GM19397 (cell line): ENCODE measurements at regions not wholly inside any gene's neighbourhood (a gene's known extent, or its start where the extent isn't known, plus 50 kb on each side); places are given as distances from the start of the nearest gene placed in this dataset.
"Not testable (repeated sequence)": the region's sequence is repeated elsewhere in the genome, so short reads cannot be mapped to it uniquely, and the experiment has no call there.

Source experiments
- ATAC-seq: cut with Tn5 transposase; IDR thresholded peaks from one replicate; pipeline ENCODE4 v1.9.1; 2021; ENCODE audit warnings: mild to moderate bottlenecking, moderate library complexity; ENCODE audit not compliant: unreplicated experiment

- ATAC-seq: no peak
Measured at GRCh38 chr3:161599697-161600096, 103.1 kb downstream of the OTOL1 start.

DNA sequence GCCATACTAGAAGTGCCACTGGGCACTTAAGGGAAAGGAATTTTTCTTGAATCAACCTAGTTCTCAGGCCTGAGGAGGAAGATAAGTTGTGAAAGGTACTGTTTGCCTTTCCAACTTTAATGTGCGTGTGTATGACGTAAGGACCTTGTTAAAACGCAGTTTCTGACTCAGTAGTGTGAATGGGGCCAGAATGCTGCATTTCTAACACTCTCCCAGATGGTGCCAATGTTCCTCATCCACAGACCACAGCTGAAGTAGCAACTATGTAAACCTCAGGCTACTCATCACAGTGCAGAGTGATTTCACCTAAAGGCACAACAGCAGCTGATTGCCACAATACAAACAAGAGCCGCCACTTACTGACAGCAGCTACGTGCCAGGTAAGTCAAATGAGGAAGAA, 103.6 kb downstream of the OTOL1 start:
- ATAC-seq: no peak

- no peak for ATAC-seq
Measured at GRCh38 chr3:161602475-161602874, 105.9 kb downstream of the OTOL1 start.

- no peak for ATAC-seq
Measured at GRCh38 chr3:161602918-161603317, 106.3 kb downstream of the OTOL1 start.

DNA sequence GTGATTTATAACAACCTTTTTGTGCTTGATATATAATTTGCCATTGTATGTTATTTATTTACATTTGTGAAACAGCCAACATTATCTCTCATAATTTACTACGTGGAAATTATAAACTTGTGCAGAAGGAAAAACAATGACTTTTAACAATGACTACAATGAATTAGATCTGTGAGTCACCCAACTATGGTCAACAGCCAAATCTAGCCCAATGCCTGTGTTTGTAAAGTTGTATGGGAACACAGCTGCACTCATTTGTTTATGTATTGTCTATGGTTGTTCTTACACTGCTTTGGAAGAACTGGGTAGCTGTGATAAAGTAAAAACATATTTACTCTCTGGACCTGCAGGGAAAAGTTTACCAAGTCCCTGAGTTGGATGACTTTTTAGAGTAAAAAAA, 110.4 kb downstream of the OTOL1 start:
- no peak for ATAC-seq

GRCh38 chr3:161619351-161619750, 122.7 kb downstream of the OTOL1 start:
- ATAC-seq: no peak

- ATAC-seq: no peak
Measured at GRCh38 chr3:161630794-161631193, 134.2 kb downstream of the OTOL1 start.

GRCh38 chr3:161631536-161631935, 134.9 kb downstream of the OTOL1 start:
- ATAC-seq: no peak

DNA sequence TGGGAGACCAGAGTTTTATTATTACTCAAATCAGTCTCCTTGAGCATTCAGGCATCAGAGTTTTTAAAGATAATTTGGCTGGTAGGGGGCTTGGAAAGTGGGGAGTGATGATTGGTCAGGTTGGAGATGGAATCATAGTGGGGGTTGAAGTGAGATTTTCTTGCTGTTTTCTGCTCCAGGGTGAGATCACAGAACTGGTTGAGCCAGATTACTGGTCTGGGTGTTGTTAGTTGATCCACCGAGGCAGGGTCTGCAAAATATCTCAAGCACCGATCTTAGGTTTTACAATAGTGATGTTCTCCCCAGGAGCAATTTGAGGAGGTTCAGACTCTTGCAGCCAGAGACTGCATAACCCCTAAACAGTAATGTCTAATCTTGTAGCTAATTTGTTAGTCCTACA, 141.0 kb downstream of the OTOL1 start:
- ATAC-seq: no peak

DNA sequence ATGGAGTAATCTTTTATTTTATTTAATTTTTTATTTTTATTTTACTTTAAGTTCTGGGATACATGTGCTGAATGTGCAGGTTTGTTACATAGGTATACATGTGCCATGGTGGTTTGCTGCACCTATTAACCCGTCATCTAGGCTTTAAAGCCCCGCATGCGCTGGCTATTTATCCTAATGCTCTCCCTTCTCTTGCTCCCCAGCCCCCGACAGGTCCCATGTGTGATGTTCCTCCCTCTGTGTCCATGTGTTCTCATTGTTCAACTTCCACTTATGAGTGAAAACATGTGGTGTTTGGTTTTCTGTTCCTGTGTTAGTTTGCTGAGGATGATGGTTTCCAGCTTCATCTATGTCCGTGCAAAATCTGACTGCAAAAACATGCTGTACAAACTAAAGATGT, 142.5 kb downstream of the OTOL1 start:
- ATAC-seq: not testable (repeated sequence)

DNA sequence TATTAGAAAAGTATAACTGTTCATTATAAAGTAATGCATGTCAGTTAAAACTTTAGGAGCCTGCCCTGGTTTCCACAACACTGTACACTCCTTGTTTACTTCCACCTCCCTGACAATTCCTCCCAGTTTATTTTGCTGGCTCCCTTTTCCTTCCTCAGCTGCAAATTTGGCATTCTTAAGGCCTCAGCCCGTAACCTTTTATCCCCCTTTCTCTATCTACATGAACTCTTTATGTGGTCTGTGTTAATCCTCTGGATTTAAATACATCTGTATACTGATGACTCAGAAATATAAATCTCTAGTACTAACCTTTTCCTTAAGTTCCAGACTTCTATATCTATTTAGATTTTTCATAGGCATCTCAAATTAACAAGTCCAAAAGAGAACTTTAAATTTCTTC, 143.6 kb downstream of the OTOL1 start:
- ATAC-seq: no peak

GRCh38 chr3:161641287-161641686, 144.7 kb downstream of the OTOL1 start:
- ATAC-seq: no peak

DNA sequence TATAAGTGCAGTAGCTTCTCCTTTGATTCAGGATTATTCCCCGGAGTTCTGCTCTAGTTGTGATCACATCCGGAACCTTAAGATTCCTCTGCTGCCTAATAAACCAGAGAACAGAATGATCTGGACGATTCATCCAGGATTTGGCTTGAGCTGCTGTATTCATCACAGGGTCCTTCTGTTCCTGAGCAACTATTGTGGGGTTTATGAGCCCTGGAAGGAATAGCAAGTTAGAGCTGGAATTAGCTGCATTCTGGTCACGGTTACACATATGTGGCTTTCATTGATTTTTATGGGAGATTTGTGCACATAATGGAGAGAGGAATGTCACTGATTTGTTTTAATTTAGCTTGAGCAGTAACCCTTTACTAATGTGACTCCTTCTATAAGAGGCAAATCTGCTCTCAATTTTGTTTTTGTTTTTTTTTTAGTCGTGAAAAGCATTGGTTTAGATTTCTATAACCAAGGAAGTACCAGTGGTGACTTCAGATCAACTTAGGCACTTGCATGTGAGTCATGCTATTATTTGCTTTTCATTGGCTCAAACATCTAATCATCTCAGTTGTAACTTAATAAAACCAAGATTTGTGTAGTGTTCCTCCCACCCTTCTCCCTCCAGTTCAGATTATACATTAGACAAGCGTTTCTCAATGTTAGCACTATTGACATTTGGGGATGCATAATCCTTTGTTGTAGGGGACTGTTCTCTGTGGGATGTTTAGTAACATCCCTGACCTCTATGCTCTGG, 148.5 kb downstream of the OTOL1 start:
- no peak for ATAC-seq

DNA sequence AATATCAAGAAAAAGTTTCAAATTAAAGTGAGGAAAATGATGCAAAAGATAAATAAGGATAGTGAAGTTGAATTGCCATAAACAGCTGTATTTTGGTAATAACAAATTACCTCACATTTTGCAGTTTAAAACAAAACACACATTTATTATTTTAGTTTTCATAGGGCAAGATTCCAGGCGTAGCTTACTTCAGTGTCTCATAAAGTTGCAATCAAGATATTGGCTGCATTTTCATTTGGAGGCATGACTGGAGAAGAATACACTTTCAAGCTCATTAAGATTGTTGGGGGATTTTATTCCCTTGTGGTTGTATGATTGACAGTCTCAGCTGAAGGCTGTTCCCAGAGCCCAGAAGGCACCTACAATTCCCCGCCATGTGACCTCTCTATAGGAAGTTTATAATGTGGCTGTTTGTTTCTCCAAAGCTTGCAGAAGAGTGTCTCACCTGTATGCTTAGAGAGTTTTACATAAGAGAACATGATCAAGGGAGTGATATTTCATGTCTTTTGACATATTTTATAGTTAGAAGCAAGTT, 151.4 kb downstream of the OTOL1 start:
- ATAC-seq: no peak

- ATAC-seq: no peak
Measured at GRCh38 chr3:161649900-161650484, 153.4 kb downstream of the OTOL1 start.

DNA sequence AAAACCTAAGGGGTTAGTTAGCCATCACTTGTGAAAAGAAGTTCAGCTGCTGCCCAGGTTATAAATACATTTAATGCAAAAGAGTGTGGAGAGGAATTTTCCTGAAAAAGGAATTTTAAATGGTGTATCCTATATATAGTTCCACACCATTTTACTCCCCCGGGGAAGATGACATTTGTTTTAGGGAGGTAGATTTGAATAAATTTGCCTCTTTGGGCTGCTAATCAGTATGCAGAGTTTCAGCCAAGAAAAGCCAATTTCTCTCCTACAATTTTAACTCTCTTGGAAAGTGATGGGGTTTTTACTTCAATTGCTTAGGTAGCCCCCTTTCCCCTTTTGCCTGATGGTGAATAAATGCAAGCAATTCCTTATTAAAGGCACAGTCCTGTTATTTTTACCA, 161.2 kb downstream of the OTOL1 start:
- no peak for ATAC-seq

DNA sequence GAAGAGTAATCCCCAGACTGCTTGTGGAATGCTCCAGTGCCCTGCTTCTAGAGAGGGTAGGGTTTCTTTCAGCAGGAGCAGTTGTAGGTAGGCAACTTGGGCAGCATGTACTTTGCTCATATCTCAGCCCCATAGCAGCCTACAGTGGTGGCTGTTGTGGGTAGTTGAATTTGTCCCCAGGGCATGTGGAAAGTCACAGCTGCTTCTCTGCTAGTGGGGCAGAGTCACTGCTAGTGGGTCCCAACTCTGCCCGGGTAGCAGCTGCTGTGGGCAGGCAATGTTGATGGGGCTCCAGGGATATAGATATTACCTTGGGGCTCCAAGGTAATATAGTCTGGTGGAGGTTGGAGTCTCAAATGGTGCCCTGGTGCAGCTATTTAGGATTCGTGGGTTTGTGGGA, 174.5 kb downstream of the OTOL1 start:
- ATAC-seq: no peak

GRCh38 chr3:161672478-161672877, 175.9 kb downstream of the OTOL1 start:
- no peak for ATAC-seq

DNA sequence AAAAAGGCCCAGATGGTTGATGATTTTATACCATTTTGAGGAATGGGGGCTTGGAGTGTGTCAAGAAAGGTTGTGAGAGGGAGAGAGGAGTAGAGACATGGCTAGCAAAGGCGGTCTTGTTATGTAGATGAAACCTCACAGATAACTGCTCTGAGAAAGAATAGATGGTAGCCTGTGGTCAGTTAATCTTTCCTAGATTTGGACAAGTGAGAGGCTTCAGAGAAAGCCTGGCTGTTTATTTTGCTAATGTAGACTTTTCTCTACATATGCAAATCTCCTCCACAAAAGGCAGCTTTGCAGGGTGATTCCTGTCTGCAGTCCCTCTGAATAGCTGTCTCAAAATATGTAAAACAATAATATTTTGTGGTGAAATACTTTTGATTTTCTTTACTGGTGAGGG, 177.3 kb downstream of the OTOL1 start:
- no peak for ATAC-seq

- no peak for ATAC-seq
Measured at GRCh38 chr3:161674402-161674801, 177.8 kb downstream of the OTOL1 start.

DNA sequence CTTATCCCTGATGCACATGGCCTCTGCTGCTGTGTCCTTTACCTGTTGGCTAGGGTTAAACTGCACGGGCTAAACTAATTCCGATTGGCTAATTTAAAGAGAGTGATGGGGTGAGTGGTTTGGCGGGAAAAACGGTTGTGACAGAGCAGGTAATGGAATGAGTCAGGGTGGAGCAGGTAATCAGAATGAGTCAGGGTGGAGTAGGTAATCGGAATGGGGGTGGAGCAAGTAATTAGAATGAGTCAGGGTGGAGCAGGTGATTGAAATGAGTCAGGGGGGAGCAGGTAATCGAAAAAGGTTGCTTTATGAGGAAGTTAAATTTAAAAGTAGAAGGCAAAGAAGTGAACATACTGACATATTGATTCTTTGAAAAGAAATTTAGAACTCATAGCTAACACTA, 185.2 kb downstream of the OTOL1 start:
- ATAC-seq: not testable (repeated sequence)

DNA sequence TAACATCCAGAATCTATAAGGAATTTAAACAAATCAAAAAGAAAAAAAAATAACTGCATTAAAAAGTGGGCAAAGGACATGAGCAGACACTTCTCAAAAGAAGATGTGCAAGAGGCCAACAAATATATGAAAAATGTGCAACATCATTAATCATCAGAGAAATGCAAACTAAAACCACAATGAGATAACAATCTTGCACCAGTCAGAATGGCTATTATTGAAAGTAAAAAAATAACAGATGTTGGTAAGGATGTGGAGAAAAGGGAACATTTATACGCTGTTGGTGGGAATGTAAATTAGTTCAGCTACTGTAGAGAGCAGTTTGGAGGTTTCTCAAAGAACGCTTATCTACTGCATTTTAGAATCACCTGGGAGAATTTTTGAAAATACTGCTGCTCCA, 186.1 kb downstream of the OTOL1 start:
- ATAC-seq: no peak
